NCI-H69 (cell line): ENCODE measurements at regions not wholly inside any gene's neighbourhood (a gene's known extent, or its start where the extent isn't known, plus 50 kb on each side); places are given as distances from the start of the nearest gene placed in this dataset.

Source experiments
- DNase-seq: peaks from one replicate; lab custom pipeline; 2025; lab: John Stamatoyannopoulos, UW

GRCh38 chr5:29697785-29698414 is 1495.6 kb upstream of the CDH6 start:
- peak; percentile 80 for DNase-seq

GRCh38 chr5:29697278-29697677 is 1496.2 kb upstream of the CDH6 start:
- peak; percentile 67 for DNase-seq

GRCh38 chr5:29672678-29673077 is 1520.8 kb upstream of the CDH6 start:
- no peak for DNase-seq

GRCh38 chr5:29662876-29663275 is 1530.6 kb upstream of the CDH6 start:
- DNase-seq: no peak

- no peak for DNase-seq
Measured at GRCh38 chr5:29654954-29655353, 1538.5 kb upstream of the CDH6 start.

GRCh38 chr5:29649321-29649720 is 1544.2 kb upstream of the CDH6 start:
- no peak for DNase-seq

GRCh38 chr5:29642601-29643000 is 1550.9 kb upstream of the CDH6 start:
- peak; percentile 9 for DNase-seq

GRCh38 chr5:29614206-29614605 is 1579.3 kb upstream of the CDH6 start:
- DNase-seq: no peak

GRCh38 chr5:29588236-29588635 is 1605.2 kb upstream of the CDH6 start:
- DNase-seq: no peak

GRCh38 chr5:29587832-29588231 is 1605.7 kb upstream of the CDH6 start:
- DNase-seq: no peak

GRCh38 chr5:29568028-29568427 is 1625.5 kb upstream of the CDH6 start:
- DNase-seq: no peak

GRCh38 chr5:29561564-29561963 is 1631.9 kb upstream of the CDH6 start:
- peak; percentile 43 for DNase-seq

- DNase-seq: no peak
Measured at GRCh38 chr5:29550523-29550922, 1643.0 kb upstream of the CDH6 start.

- no peak for DNase-seq
Measured at GRCh38 chr5:29548262-29548661, 1645.2 kb upstream of the CDH6 start.

- no peak for DNase-seq
Measured at GRCh38 chr5:29547236-29547865, 1646.1 kb upstream of the CDH6 start.

GRCh38 chr5:29543501-29543900 is 1650.0 kb upstream of the CDH6 start:
- no peak for DNase-seq

GRCh38 chr5:29524227-29524626 is 1669.3 kb upstream of the CDH6 start:
- no peak for DNase-seq

GRCh38 chr5:29518176-29518575 is 1675.3 kb upstream of the CDH6 start:
- DNase-seq: peak; percentile 94

GRCh38 chr5:29516224-29516623 is 1677.3 kb upstream of the CDH6 start:
- DNase-seq: no peak

- no peak for DNase-seq
Measured at GRCh38 chr5:29508131-29508530, 1685.4 kb upstream of the CDH6 start.

- DNase-seq: no peak
Measured at GRCh38 chr5:29504411-29504810, 1689.1 kb upstream of the CDH6 start.

- DNase-seq: no peak
Measured at GRCh38 chr5:29498860-29499259, 1694.6 kb upstream of the CDH6 start.

GRCh38 chr5:29498412-29498811 is 1695.1 kb upstream of the CDH6 start:
- DNase-seq: no peak

GRCh38 chr5:29485333-29485732 is 1708.2 kb upstream of the CDH6 start:
- DNase-seq: no peak
